HepG2 (cell line): ENCODE measurements at regions not wholly inside any gene's neighbourhood (a gene's known extent, or its start where the extent isn't known, plus 50 kb on each side); places are given as distances from the start of the nearest gene placed in this dataset.

Source experiments
- ATAC-seq: fragments of 200-7000 bp; cut with Tn5 transposase; 3 replicates; pipeline ENCODE4 v1.9.1; 2020; ENCODE audit warnings: mild to moderate bottlenecking, moderate library complexity
- BruUV-seq: library from RNA; stranded (reverse); fragments of 400-500 nt; replicated peaks from 2 replicates; lab custom pipeline; 2021; lab: Mats Ljungman, UMichigan
- CTCF ChIA-PET: fragments of 300-600 bp; formaldehyde crosslinking; extraction: SDS; loops from one replicate; lab custom pipeline; 2021; ENCODE audit warnings: low total read pairs, inconsistent platforms, low intra/inter-chr PET ratio; lab: Yijun Ruan, JAX
- POLR2A ChIA-PET: fragments of 350-600 bp; sonication (Branson Sonifier 250); formaldehyde crosslinking; loops from one replicate; lab custom pipeline; 2020; ENCODE audit warnings: antibody characterized with exemption, inconsistent platforms; lab: Yijun Ruan, JAX
- DNase-seq: peaks from one replicate; pipeline ENCODE4 v3.0.0-alpha.2; 2015; ENCODE audit warnings: low spot score
- FAIRE-seq: peaks from 3 replicates; lab custom pipeline; 2011; peaks lifted over from hg19 to GRCh38; lab: Jason Lieb, UNC
- H2AFZ ChIP-seq: one replicate; pipeline ENCODE4 v1.6.1; 2011; ENCODE audit warnings: low read length, inconsistent platforms
- H3K27ac ChIP-seq: fragments of 300-600 bp; 3 replicates; pipeline ENCODE4 v1.8.0; 2011; ENCODE audit warnings: mixed run types, mild to moderate bottlenecking, mixed read lengths, low read length, inconsistent platforms; ENCODE audit not compliant: insufficient read depth; ENCODE audit errors: extremely low read length
- H3K27me3 ChIP-seq, 2 experiments: fragments of 200-600 bp in 1 of 2; 2 replicates in 1 of 2; 3 replicates in 1 of 2; pipeline versions ENCODE4 v1.6.0 to v1.8.0; 2011; ENCODE audit warnings: low read length in 2 of 2, mild to moderate bottlenecking in 2 of 2, moderate library complexity in 2 of 2, inconsistent platforms in 1 of 2; ENCODE audit not compliant: insufficient read depth in 2 of 2, control insufficient read depth in 1 of 2
- H3K36me3 ChIP-seq, 2 experiments: fragments of 200-600 bp in 1 of 2; replicated peaks in 1 of 2; 2 replicates in 1 of 2; 3 replicates in 1 of 2; pipeline versions ENCODE4 v1.5.1 to v1.8.0; 2011; ENCODE audit warnings: low read length in 2 of 2, inconsistent platforms in 1 of 2; ENCODE audit not compliant: insufficient read depth in 2 of 2, control insufficient read depth in 1 of 2
- H3K4me1 ChIP-seq: 2 replicates; pipeline ENCODE4 v1.5.1; 2012; ENCODE audit warnings: low read length, inconsistent platforms; ENCODE audit not compliant: insufficient read depth
- H3K4me2 ChIP-seq: 2 replicates; pipeline ENCODE4 v1.6.0; 2011; ENCODE audit warnings: low read depth, low read length, inconsistent platforms
- H3K4me3 ChIP-seq, 3 experiments: fragments of 200-600 bp in 1 of 3; sonication (generic), shearing (Covaris generic) in 1 of 3; replicated peaks in 1 of 3; 2 replicates each; pipeline ENCODE4 v1.5.1; 2011 to 2016; ENCODE audit warnings: low read length in 3 of 3, inconsistent platforms in 2 of 3, low read depth in 2 of 3, mild to moderate bottlenecking in 2 of 3, control low read depth in 1 of 3, mixed read lengths in 1 of 3; ENCODE audit not compliant: insufficient read depth in 1 of 3
- H3K79me2 ChIP-seq: one replicate; pipeline ENCODE4 v1.6.1; 2011; ENCODE audit warnings: low read length, inconsistent platforms; ENCODE audit not compliant: insufficient read depth
- H3K9ac ChIP-seq: 2 replicates; pipeline ENCODE4 v1.6.0; 2011; ENCODE audit warnings: mild to moderate bottlenecking, low read depth, low read length, inconsistent platforms; ENCODE audit not compliant: insufficient read depth
- H3K9me3 ChIP-seq: 2 replicates; pipeline ENCODE4 v1.5.1; 2012; ENCODE audit warnings: mild to moderate bottlenecking, low read length
- H4K20me1 ChIP-seq: 2 replicates; pipeline ENCODE4 v1.6.0; 2011; ENCODE audit warnings: inconsistent platforms, mild to moderate bottlenecking, low read length, moderate library complexity; ENCODE audit not compliant: insufficient read depth
- CENPBD1 ChIP-seq: sonication (generic); formaldehyde crosslinking; IDR thresholded peaks from 2 replicates; pipeline ENCODE4 v1.8.0; 2022; ENCODE audit warnings: missing genetic modification reagents, low read depth, mild to moderate bottlenecking, borderline replicate concordance
- ISL2 ChIP-seq: sonication (generic); formaldehyde crosslinking; IDR thresholded peaks from 2 replicates; pipeline ENCODE4 v1.5.0; 2020; ENCODE audit warnings: missing genetic modification reagents
- THAP8 ChIP-seq: sonication (generic); formaldehyde crosslinking; IDR thresholded peaks from 2 replicates; pipeline ENCODE4 v1.5.1; 2020; ENCODE audit warnings: missing genetic modification reagents, mild to moderate bottlenecking, borderline replicate concordance
- ZNF678 ChIP-seq: sonication (generic); formaldehyde crosslinking; IDR thresholded peaks from 2 replicates; pipeline ENCODE4 v1.4.0; 2020; ENCODE audit warnings: mild to moderate bottlenecking, missing genetic modification reagents
- WGBS: methylation state at CpG from one replicate; pipeline ENCODE4 v1.1.6; 2017; ENCODE audit warnings: low lambda C conversion rate; 5-methylcytosine and 5-hydroxymethylcytosine counted together
- in situ Hi-C: cut with HindIII; loops from 2 replicates; pipeline ENCODE4 v1.10.0; 2017; ENCODE audit warnings: low pct_unique_long_range_greater_than_20kb; ENCODE audit not compliant: extremely low pct_ligation_motif_present
- intact Hi-C: fragments of 100-400 bp; cut with micrococcal nuclease; formaldehyde crosslinking; loops from one replicate; pipeline ENCODE4 v1.10.0; 2022; ENCODE audit not compliant: unreplicated experiment

DNA sequence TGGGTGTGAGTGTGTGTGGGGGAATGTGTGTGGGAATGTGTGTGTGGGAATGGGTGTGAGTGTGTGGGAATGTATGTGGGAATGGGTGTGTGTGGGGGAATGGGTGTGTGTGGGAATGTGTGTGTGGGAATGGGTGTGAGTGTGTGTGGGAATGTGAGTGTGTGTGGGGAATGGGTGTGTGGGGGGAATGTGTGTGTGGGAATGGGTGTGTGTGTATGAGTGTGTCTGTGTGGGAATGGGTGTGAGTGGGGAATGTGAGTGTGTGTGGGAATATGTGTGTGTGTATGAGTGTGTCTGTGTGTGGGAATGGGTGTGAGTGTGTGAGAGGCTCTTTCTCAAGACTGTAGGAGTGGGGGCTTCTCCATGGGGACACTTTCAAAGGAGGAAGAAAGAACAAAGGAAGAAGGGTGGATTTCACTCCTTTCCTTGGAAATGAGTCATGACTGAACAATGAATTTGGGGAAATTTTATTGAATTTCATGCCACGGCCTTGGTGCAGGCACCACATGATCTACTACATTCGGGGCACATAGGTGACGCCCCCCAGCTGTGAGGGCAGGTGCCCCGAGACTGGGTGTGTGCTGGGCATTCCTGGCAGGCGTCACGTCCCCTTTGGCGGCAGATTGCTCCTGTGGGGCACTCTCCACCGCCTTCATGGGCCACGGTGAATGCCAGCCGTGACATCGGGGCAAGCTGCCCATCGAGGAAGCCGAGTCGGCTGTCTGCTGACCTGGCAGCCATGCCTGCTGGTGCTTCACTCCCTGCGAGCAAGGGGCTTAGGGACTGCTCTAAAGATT lies 88.8 kb upstream of the INSIG1 start:
- Histone ChIP-seq H3K4me1 (no peaks in the 10 kb centered on the region), H3K4me2 (no peak overlapping the region), H3K36me3 (no peaks in the 10 kb centered on the region), H4K20me1 (no peaks in the 10 kb centered on the region), H3K4me3 (no peak overlapping the region), H2AFZ (no peak overlapping the region), H3K27me3 (peaks cover 1 to 29% of the 10 kb centered on the region in 2 experiments; a peak in 4 of 5 replicates)
- no peak for DNase-seq
- WGBS, result no CpG with 5 or more reads among the region's 15 CpGs
- CTCF ChIA-PET, result no interaction called here
- in situ Hi-C loops, result no loop called here
- BruUV-seq, result no TSS peak
- POLR2A ChIA-PET, result no interaction called here
- intact Hi-C loops, result no loop called here
- TF ChIP-seq ZNF678 (CRISPR knock-in tag) (no peak), CENPBD1 (CRISPR knock-in tag) (no peak), ISL2 (CRISPR knock-in tag) (no peak), THAP8 (CRISPR knock-in tag) (no peak)
- TF ChIP-seq, all 625 proteins: peak for 0
- no peak overlapping the region for H3K27ac ChIP-seq
- H3K9me3 ChIP-seq, result no peaks in the 10 kb centered on the region
- no peak for FAIRE-seq
- no peaks in the 10 kb centered on the region for H3K79me2 ChIP-seq
- no peak overlapping the region for H3K9ac ChIP-seq
- ATAC-seq, result no peak
